SK-N-SH treated with all-trans-retinoic acid at 6 μM for 48 hours (cell line): ENCODE measurements at regions not wholly inside any gene's neighbourhood (a gene's known extent, or its start where the extent isn't known, plus 50 kb on each side); places are given as distances from the start of the nearest gene placed in this dataset.

Experiments
- ATAC-seq: fragments of 200-7000 bp; cut with Tn5 transposase; 3 replicates; pipeline ENCODE4 v1.9.1; 2020; ENCODE audit warnings: mild to moderate bottlenecking, moderate library complexity
- ARNTL ChIP-seq: fragments of 450-650 bp; formaldehyde crosslinking; IDR thresholded peaks from 2 replicates; pipeline ENCODE4 v1.5.0; 2020; ENCODE audit warnings: low read depth, mild to moderate bottlenecking, moderate library complexity, borderline replicate concordance
- BACH2 ChIP-seq: fragments of 250-450 bp; sonication (Bioruptor Pico); IDR thresholded peaks from 2 replicates; pipeline ENCODE4 v1.9.0; 2021; ENCODE audit warnings: mild to moderate bottlenecking, borderline replicate concordance
- CREB5 ChIP-seq: fragments of 250-450 bp; sonication (Bioruptor Pico); IDR thresholded peaks from 2 replicates; pipeline ENCODE4 v1.5.1; 2020; ENCODE audit warnings: low read depth, mild to moderate bottlenecking, moderate library complexity
- CSDC2 ChIP-seq: fragments of 250-450 bp; sonication (Bioruptor Pico); IDR thresholded peaks from 2 replicates; pipeline ENCODE4 v1.5.0; 2020; ENCODE audit warnings: mild to moderate bottlenecking, moderate library complexity
- ESRRG ChIP-seq: fragments of 250-450 bp; sonication (Bioruptor Pico); IDR thresholded peaks from 2 replicates; pipeline ENCODE4 v1.6.1; 2021; ENCODE audit warnings: mild to moderate bottlenecking
- GLIS3 ChIP-seq: fragments of 250-450 bp; sonication (Bioruptor Pico); IDR thresholded peaks from 2 replicates; pipeline ENCODE4 v1.5.0; 2020; ENCODE audit warnings: mild to moderate bottlenecking, moderate library complexity
- ISL1 ChIP-seq: fragments of 250-450 bp; sonication (Bioruptor Pico); IDR thresholded peaks from 2 replicates; pipeline ENCODE4 v2.1.2; 2022; ENCODE audit warnings: mild to moderate bottlenecking, moderate library complexity
- OSR1 ChIP-seq: fragments of 250-450 bp; sonication (Bioruptor Pico); IDR thresholded peaks from 2 replicates; pipeline ENCODE4 v1.8.0; 2022; ENCODE audit warnings: moderate library complexity, mild to moderate bottlenecking, inconsistent platforms
- POU6F1 ChIP-seq: fragments of 250-450 bp; sonication (Bioruptor Pico); IDR thresholded peaks from 2 replicates; pipeline ENCODE4 v1.8.0; 2021; ENCODE audit warnings: low read depth, mild to moderate bottlenecking, moderate library complexity, borderline replicate concordance
- PPARA ChIP-seq: fragments of 250-450 bp; sonication (Bioruptor Pico); IDR thresholded peaks from 2 replicates; pipeline ENCODE4 v1.5.0; 2020; ENCODE audit warnings: mild to moderate bottlenecking, borderline replicate concordance
- RARB ChIP-seq: fragments of 250-450 bp; sonication (Bioruptor Pico); IDR thresholded peaks from 2 replicates; pipeline ENCODE4 v1.8.0; 2021; ENCODE audit warnings: mild to moderate bottlenecking, moderate library complexity
- SNAI2 ChIP-seq: fragments of 250-450 bp; sonication (Bioruptor Pico); IDR thresholded peaks from 2 replicates; pipeline ENCODE4 v1.5.0; 2020; ENCODE audit warnings: mild to moderate bottlenecking, moderate library complexity
- TCF4 ChIP-seq: fragments of 250-450 bp; sonication (Bioruptor Pico); IDR thresholded peaks from 2 replicates; pipeline ENCODE4 v1.8.0; 2021; ENCODE audit warnings: mild to moderate bottlenecking, moderate library complexity, borderline replicate concordance
- TOX ChIP-seq: fragments of 250-450 bp; sonication (Bioruptor Pico); IDR thresholded peaks from 2 replicates; pipeline ENCODE4 v1.8.0; 2021; ENCODE audit warnings: mild to moderate bottlenecking, moderate library complexity, borderline replicate concordance
- ZC3H10 ChIP-seq: fragments of 250-450 bp; sonication (Bioruptor Pico); IDR thresholded peaks from 2 replicates; pipeline ENCODE4 v1.5.1; 2021; ENCODE audit warnings: mild to moderate bottlenecking, moderate library complexity
- ZFP3 ChIP-seq: fragments of 250-450 bp; sonication (Bioruptor Pico); IDR thresholded peaks from 2 replicates; pipeline ENCODE4 v1.5.0; 2020; ENCODE audit warnings: mild to moderate bottlenecking, moderate library complexity
- ZFP30 ChIP-seq: fragments of 450-650 bp; formaldehyde crosslinking; IDR thresholded peaks from 2 replicates; pipeline ENCODE4 v1.5.0; 2022; ENCODE audit warnings: mild to moderate bottlenecking, moderate library complexity
- ZNF565 ChIP-seq: fragments of 450-650 bp; formaldehyde crosslinking; conservative IDR thresholded peaks from 2 replicates; pipeline ENCODE4 v1.5.0; 2020; ENCODE audit warnings: low read depth, mild to moderate bottlenecking, moderate library complexity
- ZNF70 ChIP-seq: fragments of 450-650 bp; formaldehyde crosslinking; IDR thresholded peaks from 2 replicates; pipeline ENCODE4 v1.5.0; 2020; ENCODE audit warnings: mild to moderate bottlenecking, moderate library complexity
- ZNF8 ChIP-seq: fragments of 450-650 bp; formaldehyde crosslinking; IDR thresholded peaks from 2 replicates; pipeline ENCODE4 v1.5.0; 2020; ENCODE audit warnings: mild to moderate bottlenecking, moderate library complexity
- TF ChIP-seq, protein P1 (sequence below): fragments of 250-450 bp; sonication (Bioruptor Pico); IDR thresholded peaks from 2 replicates; pipeline ENCODE4 v1.8.0; 2020; ENCODE audit warnings: mild to moderate bottlenecking, moderate library complexity, borderline replicate concordance
- TF ChIP-seq, protein P2 (sequence below): fragments of 250-450 bp; sonication (Bioruptor Pico); IDR thresholded peaks from 2 replicates; pipeline ENCODE4 v1.5.0; 2020; ENCODE audit warnings: mild to moderate bottlenecking, moderate library complexity
- TF ChIP-seq, protein P3 (sequence below): fragments of 250-450 bp; sonication (Bioruptor Pico); IDR thresholded peaks from 2 replicates; pipeline ENCODE4 v1.5.1; 2021; ENCODE audit warnings: mild to moderate bottlenecking, moderate library complexity

GRCh38 chr4:178066338-178066941 lies 624.2 kb upstream of the AGA start:
- ATAC-seq = no peak
- no peak for TF ChIP-seq BACH2 (CRISPR knock-in tag)
- TF ChIP-seq ESRRG = no peak
- no peak for TF ChIP-seq SNAI2 (CRISPR knock-in tag)
- no peak for TF ChIP-seq ISL1 (CRISPR knock-in tag)
- TF ChIP-seq TCF4 (CRISPR knock-in tag) = no peak
- no peak for TF ChIP-seq POU6F1 (CRISPR knock-in tag)
- no peak for TF ChIP-seq CREB5 (CRISPR knock-in tag)
- no peak for TF ChIP-seq ZFP30 (CRISPR knock-in tag)
- no peak for TF ChIP-seq TOX (CRISPR knock-in tag)
- TF ChIP-seq PPARA (CRISPR knock-in tag) = no peak
- TF ChIP-seq, protein P1, sequence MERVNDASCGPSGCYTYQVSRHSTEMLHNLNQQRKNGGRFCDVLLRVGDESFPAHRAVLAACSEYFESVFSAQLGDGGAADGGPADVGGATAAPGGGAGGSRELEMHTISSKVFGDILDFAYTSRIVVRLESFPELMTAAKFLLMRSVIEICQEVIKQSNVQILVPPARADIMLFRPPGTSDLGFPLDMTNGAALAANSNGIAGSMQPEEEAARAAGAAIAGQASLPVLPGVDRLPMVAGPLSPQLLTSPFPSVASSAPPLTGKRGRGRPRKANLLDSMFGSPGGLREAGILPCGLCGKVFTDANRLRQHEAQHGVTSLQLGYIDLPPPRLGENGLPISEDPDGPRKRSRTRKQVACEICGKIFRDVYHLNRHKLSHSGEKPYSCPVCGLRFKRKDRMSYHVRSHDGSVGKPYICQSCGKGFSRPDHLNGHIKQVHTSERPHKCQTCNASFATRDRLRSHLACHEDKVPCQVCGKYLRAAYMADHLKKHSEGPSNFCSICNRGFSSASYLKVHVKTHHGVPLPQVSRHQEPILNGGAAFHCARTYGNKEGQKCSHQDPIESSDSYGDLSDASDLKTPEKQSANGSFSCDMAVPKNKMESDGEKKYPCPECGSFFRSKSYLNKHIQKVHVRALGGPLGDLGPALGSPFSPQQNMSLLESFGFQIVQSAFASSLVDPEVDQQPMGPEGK (CRISPR knock-in tag) = no peak
- TF ChIP-seq ZNF565 = no peak
- TF ChIP-seq ZC3H10 (CRISPR knock-in tag) = no peak
- TF ChIP-seq ZFP3 (CRISPR knock-in tag) = no peak
- no peak for TF ChIP-seq ZNF8 (CRISPR knock-in tag)
- TF ChIP-seq GLIS3 = no peak
- TF ChIP-seq, protein P2, sequence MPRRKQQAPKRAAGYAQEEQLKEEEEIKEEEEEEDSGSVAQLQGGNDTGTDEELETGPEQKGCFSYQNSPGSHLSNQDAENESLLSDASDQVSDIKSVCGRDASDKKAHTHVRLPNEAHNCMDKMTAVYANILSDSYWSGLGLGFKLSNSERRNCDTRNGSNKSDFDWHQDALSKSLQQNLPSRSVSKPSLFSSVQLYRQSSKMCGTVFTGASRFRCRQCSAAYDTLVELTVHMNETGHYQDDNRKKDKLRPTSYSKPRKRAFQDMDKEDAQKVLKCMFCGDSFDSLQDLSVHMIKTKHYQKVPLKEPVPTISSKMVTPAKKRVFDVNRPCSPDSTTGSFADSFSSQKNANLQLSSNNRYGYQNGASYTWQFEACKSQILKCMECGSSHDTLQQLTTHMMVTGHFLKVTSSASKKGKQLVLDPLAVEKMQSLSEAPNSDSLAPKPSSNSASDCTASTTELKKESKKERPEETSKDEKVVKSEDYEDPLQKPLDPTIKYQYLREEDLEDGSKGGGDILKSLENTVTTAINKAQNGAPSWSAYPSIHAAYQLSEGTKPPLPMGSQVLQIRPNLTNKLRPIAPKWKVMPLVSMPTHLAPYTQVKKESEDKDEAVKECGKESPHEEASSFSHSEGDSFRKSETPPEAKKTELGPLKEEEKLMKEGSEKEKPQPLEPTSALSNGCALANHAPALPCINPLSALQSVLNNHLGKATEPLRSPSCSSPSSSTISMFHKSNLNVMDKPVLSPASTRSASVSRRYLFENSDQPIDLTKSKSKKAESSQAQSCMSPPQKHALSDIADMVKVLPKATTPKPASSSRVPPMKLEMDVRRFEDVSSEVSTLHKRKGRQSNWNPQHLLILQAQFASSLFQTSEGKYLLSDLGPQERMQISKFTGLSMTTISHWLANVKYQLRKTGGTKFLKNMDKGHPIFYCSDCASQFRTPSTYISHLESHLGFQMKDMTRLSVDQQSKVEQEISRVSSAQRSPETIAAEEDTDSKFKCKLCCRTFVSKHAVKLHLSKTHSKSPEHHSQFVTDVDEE = no peak
- TF ChIP-seq ZNF70 (CRISPR knock-in tag) = no peak

DNA sequence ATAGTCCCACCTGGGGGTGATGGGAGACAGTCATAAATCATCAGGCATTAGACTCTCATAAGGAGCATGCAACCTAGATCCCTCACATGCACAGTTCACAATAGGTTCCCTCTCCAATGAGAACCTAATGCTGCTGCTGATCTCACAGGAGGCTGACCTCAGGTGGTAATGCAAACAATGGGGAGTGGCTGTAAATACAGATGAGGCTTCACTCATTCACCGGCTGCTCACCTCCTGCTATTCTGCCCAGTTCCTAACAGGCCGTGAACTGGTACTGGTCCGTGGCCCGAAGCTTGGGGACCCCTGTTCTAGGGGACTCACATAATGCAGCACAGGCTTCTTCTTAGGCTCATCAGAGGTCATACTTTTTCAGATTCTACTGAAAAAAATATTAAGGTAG lies 625.9 kb upstream of the AGA start:
- TF ChIP-seq ZC3H10 (CRISPR knock-in tag) (no peak), ARNTL (CRISPR knock-in tag) (no peak), SNAI2 (CRISPR knock-in tag) (no peak), TCF4 (CRISPR knock-in tag) (no peak), ZNF565 (no peak), RARB (CRISPR knock-in tag) (no peak), PPARA (CRISPR knock-in tag) (no peak), ZNF8 (CRISPR knock-in tag) (no peak), TOX (CRISPR knock-in tag) (no peak), POU6F1 (CRISPR knock-in tag) (no peak), GLIS3 (no peak), OSR1 (no peak), ZFP3 (CRISPR knock-in tag) (no peak), CSDC2 (CRISPR knock-in tag) (no peak), BACH2 (CRISPR knock-in tag) (no peak), ZNF70 (CRISPR knock-in tag) (no peak), ESRRG (no peak)
- TF ChIP-seq, protein P3, sequence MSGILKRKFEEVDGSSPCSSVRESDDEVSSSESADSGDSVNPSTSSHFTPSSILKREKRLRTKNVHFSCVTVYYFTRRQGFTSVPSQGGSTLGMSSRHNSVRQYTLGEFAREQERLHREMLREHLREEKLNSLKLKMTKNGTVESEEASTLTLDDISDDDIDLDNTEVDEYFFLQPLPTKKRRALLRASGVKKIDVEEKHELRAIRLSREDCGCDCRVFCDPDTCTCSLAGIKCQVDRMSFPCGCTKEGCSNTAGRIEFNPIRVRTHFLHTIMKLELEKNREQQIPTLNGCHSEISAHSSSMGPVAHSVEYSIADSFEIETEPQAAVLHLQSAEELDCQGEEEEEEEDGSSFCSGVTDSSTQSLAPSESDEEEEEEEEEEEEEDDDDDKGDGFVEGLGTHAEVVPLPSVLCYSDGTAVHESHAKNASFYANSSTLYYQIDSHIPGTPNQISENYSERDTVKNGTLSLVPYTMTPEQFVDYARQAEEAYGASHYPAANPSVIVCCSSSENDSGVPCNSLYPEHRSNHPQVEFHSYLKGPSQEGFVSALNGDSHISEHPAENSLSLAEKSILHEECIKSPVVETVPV (CRISPR knock-in tag) = no peak
- TF ChIP-seq, protein P2 = no peak

More for the DNA sequence above, 625.9 kb upstream of the AGA start:
- no peak for ATAC-seq
